ENCODE measurements at regions not wholly inside any gene's neighbourhood (a gene's known extent, or its start where the extent isn't known, plus 50 kb on each side); places are given as distances from the start of the nearest gene placed in this dataset.

GRCh38 chr1:195886000-195886399 lies 722.2 kb downstream of the KCNT2 start (continued):
- TF ChIP-seq, protein P1, sequence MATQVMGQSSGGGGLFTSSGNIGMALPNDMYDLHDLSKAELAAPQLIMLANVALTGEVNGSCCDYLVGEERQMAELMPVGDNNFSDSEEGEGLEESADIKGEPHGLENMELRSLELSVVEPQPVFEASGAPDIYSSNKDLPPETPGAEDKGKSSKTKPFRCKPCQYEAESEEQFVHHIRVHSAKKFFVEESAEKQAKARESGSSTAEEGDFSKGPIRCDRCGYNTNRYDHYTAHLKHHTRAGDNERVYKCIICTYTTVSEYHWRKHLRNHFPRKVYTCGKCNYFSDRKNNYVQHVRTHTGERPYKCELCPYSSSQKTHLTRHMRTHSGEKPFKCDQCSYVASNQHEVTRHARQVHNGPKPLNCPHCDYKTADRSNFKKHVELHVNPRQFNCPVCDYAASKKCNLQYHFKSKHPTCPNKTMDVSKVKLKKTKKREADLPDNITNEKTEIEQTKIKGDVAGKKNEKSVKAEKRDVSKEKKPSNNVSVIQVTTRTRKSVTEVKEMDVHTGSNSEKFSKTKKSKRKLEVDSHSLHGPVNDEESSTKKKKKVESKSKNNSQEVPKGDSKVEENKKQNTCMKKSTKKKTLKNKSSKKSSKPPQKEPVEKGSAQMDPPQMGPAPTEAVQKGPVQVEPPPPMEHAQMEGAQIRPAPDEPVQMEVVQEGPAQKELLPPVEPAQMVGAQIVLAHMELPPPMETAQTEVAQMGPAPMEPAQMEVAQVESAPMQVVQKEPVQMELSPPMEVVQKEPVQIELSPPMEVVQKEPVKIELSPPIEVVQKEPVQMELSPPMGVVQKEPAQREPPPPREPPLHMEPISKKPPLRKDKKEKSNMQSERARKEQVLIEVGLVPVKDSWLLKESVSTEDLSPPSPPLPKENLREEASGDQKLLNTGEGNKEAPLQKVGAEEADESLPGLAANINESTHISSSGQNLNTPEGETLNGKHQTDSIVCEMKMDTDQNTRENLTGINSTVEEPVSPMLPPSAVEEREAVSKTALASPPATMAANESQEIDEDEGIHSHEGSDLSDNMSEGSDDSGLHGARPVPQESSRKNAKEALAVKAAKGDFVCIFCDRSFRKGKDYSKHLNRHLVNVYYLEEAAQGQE (IDR thresholded peaks at IDR 0.05; ENCODE audit: low read depth, low read length), result no peak
- TF ChIP-seq, protein P2, sequence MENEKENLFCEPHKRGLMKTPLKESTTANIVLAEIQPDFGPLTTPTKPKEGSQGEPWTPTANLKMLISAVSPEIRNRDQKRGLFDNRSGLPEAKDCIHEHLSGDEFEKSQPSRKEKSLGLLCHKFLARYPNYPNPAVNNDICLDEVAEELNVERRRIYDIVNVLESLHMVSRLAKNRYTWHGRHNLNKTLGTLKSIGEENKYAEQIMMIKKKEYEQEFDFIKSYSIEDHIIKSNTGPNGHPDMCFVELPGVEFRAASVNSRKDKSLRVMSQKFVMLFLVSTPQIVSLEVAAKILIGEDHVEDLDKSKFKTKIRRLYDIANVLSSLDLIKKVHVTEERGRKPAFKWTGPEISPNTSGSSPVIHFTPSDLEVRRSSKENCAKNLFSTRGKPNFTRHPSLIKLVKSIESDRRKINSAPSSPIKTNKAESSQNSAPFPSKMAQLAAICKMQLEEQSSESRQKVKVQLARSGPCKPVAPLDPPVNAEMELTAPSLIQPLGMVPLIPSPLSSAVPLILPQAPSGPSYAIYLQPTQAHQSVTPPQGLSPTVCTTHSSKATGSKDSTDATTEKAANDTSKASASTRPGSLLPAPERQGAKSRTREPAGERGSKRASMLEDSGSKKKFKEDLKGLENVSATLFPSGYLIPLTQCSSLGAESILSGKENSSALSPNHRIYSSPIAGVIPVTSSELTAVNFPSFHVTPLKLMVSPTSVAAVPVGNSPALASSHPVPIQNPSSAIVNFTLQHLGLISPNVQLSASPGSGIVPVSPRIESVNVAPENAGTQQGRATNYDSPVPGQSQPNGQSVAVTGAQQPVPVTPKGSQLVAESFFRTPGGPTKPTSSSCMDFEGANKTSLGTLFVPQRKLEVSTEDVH (IDR thresholded peaks at IDR 0.05; ENCODE audit: low read depth, partially characterized antibody), result no peak
- TF ChIP-seq, protein P3, sequence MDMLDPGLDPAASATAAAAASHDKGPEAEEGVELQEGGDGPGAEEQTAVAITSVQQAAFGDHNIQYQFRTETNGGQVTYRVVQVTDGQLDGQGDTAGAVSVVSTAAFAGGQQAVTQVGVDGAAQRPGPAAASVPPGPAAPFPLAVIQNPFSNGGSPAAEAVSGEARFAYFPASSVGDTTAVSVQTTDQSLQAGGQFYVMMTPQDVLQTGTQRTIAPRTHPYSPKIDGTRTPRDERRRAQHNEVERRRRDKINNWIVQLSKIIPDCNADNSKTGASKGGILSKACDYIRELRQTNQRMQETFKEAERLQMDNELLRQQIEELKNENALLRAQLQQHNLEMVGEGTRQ (IDR thresholded peaks at IDR 0.05; ENCODE audit: borderline replicate concordance, low read depth, low read length), result no peak
- TF ChIP-seq CEBPB (IDR thresholded peaks at IDR 0.05; ENCODE audit: borderline replicate concordance in 1 of 2, low read depth in 2 of 2, low read length in 2 of 2) (no peak), NFXL1 (IDR thresholded peaks at IDR 0.05; ENCODE audit: borderline replicate concordance) (no peak), E2F4 (IDR thresholded peaks at IDR 0.05; ENCODE audit: low read depth, low read length) (no peak), YY1 (IDR thresholded peaks at IDR 0.05; ENCODE audit: low read depth, low read length) (no peak), RAD51 (IDR thresholded peaks at IDR 0.05) (no peak), MXI1 (IDR thresholded peaks at IDR 0.05; ENCODE audit: low read depth, low read length) (no peak), RAD21 (IDR thresholded peaks at IDR 0.05; ENCODE audit: insufficient read depth, low read depth, low read length) (0 out of 2 replicates have a peak, but pooled peaks have one; percentile 0), HDAC6 (IDR thresholded peaks at IDR 0.05; ENCODE audit: unreplicated experiment) (no peak), SUZ12 (IDR thresholded peaks at IDR 0.05; ENCODE audit: unreplicated experiment) (no peak)
